Suppressor macrophage (primary cell): ENCODE measurements at regions not wholly inside any gene's neighbourhood (a gene's known extent, or its start where the extent isn't known, plus 50 kb on each side); places are given as distances from the start of the nearest gene placed in this dataset.

Experiments used
- DNase-seq, 4 experiments: peaks; one replicate each; pipeline ENCODE4 v3.0.0-alpha.2; 2020 to 2022

DNA sequence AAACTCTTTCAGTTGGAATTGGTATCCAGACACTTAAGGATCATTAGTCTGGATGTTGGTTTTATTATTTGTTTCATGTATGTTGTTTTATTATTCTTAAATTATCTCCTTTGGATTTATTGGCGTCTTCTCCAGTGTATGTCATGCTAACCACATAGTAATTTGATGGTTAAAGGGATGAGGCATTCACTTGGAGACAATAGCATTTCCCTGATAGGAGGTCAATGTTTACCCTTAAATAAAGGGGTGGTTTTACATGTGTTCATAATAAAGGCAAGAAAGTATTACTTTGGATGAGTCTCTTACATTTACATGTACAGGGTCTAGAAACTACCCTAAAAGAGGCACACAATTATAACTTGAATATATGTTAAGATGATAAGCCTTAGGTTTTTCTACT, 51.2 kb upstream of the RNF144B start:
- no peak for DNase-seq

GRCh38 chr6:18334251-18334650, 52.9 kb upstream of the RNF144B start:
- no peak for DNase-seq

- peak; percentile 69 to 93 (median 82) for DNase-seq
Measured at GRCh38 chr6:18330548-18331081, 56.5 kb upstream of the RNF144B start.

DNA sequence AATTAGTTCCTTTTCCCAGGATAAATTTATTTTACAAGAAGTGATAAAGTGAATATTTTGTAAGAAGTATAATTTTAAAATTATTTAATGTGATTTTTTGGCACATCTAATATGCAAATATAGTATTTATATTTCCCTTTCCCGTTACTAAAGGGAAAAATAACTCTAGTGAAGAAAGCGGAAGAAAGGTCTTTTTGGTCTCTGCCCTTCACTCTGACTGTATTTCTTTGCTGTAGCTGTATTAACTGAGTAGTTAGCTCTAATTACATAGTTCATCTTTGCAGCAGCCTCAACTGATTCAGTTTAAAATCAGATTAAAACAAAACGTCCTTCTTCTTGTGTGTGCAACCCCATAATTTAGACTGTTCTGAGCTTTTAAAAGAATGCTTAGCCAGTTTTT, 57.4 kb upstream of the RNF144B start:
- DNase-seq = peak; percentile 31 to 70 (median 52)

DNA sequence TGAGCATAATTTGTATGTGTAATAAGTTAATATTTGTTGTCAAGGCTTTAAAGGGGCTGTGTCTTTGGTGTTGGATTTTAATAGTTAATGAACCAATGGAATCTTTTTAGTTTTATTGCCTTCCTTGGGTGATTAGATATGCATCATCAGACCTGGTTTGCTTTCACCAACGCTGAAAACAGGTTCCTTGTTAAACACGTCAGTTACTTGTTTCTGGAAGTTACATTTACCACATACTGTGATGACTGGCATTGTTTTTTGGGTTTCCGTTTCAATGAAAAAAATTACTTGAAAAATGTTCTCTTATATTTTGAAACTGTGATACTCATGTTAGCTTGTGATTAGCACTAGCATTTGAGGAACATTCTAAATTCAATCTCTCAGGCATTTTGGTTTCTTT, 58.6 kb upstream of the RNF144B start:
- DNase-seq = peak; percentile 33 to 82 (median 55)

- peak in 3 of 4 experiments; percentile 9 to 39 (median 36) for DNase-seq
Measured at GRCh38 chr6:18328070-18328469, 59.1 kb upstream of the RNF144B start.

DNA sequence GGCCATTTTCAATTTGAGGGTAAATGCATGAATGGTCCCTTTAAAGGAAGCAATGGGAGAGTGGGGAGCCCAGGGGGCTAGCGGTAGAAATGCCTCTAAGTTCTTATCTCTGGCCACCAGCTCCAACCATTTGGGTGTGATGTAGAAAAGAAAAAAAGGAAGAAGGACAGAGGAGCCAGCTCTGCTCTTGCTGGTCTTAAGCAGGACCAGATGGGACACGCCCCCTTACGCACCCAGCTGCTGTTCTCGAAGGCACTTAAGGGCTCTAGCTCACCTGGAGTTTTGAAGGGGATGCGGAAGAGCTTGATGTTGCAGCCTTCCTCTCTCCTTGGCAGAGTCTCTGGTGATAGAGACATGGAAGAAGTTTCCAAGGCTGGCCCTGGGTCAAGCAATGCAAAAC, 59.5 kb upstream of the RNF144B start:
- DNase-seq = peak in 3 of 4 experiments; percentile 26 to 86 (median 31)

DNA sequence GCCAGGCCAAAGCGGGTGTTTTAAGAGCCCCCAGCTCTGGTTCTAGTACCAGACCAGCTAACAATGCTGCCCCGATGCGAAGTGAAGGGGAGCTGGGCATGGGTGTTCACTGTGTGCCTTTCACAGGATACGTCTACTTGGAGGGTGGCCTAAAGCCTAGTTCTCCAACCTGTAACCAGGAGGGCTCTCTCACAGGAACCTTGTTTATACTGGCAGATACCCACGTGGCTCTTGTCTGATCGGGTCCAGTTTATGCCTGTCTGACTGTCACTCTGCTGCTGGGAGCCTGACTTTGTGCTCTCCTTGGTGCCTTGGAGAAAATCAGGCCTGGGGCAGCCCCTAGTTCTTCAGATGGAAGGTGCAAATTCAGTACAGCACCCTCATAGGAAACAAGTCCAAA, 60.2 kb upstream of the RNF144B start:
- DNase-seq = no peak

- DNase-seq = no peak
Measured at GRCh38 chr6:18326001-18326400, 61.1 kb upstream of the RNF144B start.

GRCh38 chr6:18324706-18325042, 60.3 kb upstream of the DEK start:
- DNase-seq = peak in 3 of 4 experiments; percentile 22 to 50 (median 28)

GRCh38 chr6:18323935-18324705, 59.8 kb upstream of the DEK start:
- peak; percentile 60 to 89 (median 68) for DNase-seq

DNA sequence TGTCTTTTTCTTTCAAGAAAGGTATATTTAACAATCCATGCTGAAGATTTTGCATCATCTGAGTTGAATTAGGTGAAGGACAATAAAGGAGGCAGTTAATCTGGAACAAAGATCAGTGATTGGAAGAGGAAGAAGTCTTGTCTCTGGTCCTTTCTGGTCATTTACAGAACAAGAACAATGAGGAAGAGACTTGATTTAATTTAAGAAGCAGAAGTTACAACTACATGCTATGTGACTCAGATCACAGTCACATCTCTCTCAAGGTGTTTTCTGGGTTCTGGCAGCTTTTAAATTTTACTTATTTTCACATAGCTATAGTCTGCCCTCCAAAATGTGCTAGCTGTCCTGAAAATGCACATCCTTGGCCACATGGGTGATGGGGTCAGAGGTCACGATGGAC, 53.5 kb upstream of the DEK start:
- peak; percentile 6 to 74 (median 50) for DNase-seq

- no peak for DNase-seq
Measured at GRCh38 chr6:18314317-18314997, 50.1 kb upstream of the DEK start.
